Ishikawa (cell line): ENCODE measurements at regions not wholly inside any gene's neighbourhood (a gene's known extent, or its start where the extent isn't known, plus 50 kb on each side); places are given as distances from the start of the nearest gene placed in this dataset.

Experiments
- CEBPB ChIP-seq: IDR thresholded peaks from 2 replicates; pipeline ENCODE4 v1.6.1; 2012
- CREB1 ChIP-seq: IDR thresholded peaks from 2 replicates; pipeline ENCODE4 v1.6.1; 2012; ENCODE audit warnings: low read depth
- EGR1 ChIP-seq: IDR thresholded peaks from 2 replicates; pipeline ENCODE4 v1.6.1; 2012
- EP300 ChIP-seq: IDR thresholded peaks from 2 replicates; pipeline ENCODE4 v1.6.1; 2012; ENCODE audit warnings: borderline replicate concordance
- FOXM1 ChIP-seq: IDR thresholded peaks from 2 replicates; pipeline ENCODE4 v1.6.1; 2012; ENCODE audit warnings: low read depth, borderline replicate concordance
- NFIC ChIP-seq: IDR thresholded peaks from 2 replicates; pipeline ENCODE4 v1.6.1; 2012
- RAD21 ChIP-seq: IDR thresholded peaks from 2 replicates; pipeline ENCODE4 v1.6.1; 2012; ENCODE audit warnings: low read depth
- REST ChIP-seq: IDR thresholded peaks from 2 replicates; pipeline ENCODE4 v1.6.1; 2012; ENCODE audit warnings: low read depth, mild to moderate bottlenecking
- TAF1 ChIP-seq: IDR thresholded peaks from 2 replicates; pipeline ENCODE4 v1.6.1; 2012; ENCODE audit warnings: low read depth, mild to moderate bottlenecking
- TCF12 ChIP-seq: IDR thresholded peaks from 2 replicates; pipeline ENCODE4 v1.6.1; 2012; ENCODE audit warnings: low read depth
- TEAD4 ChIP-seq: IDR thresholded peaks from 2 replicates; pipeline ENCODE4 v1.6.1; 2012
- YY1 ChIP-seq: IDR thresholded peaks from 2 replicates; pipeline ENCODE4 v1.6.1; 2012; ENCODE audit warnings: low read depth
- ZBTB7A ChIP-seq: IDR thresholded peaks from 2 replicates; pipeline ENCODE4 v1.6.1; 2012; ENCODE audit warnings: low read depth
- TF ChIP-seq, protein P1 (sequence below): IDR thresholded peaks from 2 replicates; pipeline ENCODE4 v1.6.1; 2012
- TF ChIP-seq, protein P2 (sequence below): IDR thresholded peaks from 2 replicates; pipeline ENCODE4 v1.6.1; 2012

- TF ChIP-seq, protein P1, sequence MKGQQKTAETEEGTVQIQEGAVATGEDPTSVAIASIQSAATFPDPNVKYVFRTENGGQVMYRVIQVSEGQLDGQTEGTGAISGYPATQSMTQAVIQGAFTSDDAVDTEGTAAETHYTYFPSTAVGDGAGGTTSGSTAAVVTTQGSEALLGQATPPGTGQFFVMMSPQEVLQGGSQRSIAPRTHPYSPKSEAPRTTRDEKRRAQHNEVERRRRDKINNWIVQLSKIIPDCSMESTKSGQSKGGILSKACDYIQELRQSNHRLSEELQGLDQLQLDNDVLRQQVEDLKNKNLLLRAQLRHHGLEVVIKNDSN, result no peak
- TF ChIP-seq RAD21 (no peak), NFIC (no peak), YY1 (no peak), TEAD4 (no peak), CREB1 (no peak), EGR1 (no peak), ZBTB7A (no peak), REST (no peak), TAF1 (no peak), TCF12 (no peak), EP300 (no peak), FOXM1 (no peak), CEBPB (no peak)
- TF ChIP-seq, protein P2, sequence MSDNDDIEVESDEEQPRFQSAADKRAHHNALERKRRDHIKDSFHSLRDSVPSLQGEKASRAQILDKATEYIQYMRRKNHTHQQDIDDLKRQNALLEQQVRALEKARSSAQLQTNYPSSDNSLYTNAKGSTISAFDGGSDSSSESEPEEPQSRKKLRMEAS, result no peak
These were observed 108.7 kb downstream of the SUCLA2 start for GRCh38 chr13:47892374-47892773.

DNA sequence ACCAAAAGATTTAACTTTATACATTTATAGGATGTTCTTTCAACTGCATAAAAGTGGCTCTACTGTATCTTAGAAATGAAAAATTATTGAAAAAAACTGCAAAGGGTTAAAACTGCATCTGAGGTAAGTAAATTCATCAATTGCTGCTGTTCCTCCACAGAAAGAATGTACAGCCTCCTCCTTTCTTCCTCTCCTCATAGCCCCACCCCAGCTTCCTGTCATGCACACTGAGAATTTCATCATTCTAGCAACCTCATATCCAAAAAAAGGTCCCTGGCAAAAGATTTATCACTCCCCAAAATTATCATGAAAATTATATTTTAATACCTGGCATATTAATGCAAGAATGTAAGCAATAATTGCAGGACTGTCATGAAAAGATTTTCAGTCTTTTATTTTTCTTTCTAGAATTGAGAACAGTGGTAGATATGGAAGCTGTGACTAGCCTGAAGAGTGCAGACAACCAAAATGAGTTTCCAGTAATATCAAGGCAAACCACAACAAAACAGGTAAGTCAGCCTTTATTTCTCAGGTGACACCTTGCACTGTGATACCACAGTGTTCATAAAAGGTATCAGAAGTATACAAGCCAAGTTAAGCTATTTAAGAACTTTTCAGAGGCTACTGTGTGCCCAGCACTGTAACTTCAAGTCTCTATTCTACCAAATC, 110.8 kb downstream of the SUCLA2 start:
- TF ChIP-seq EGR1, result no peak
- TF ChIP-seq REST, result no peak
- no peak for TF ChIP-seq EP300
- TF ChIP-seq RAD21, result no peak
- no peak for TF ChIP-seq FOXM1
- no peak for TF ChIP-seq YY1
- no peak for TF ChIP-seq TCF12
- TF ChIP-seq CEBPB, result no peak
- no peak for TF ChIP-seq CREB1
- TF ChIP-seq ZBTB7A, result no peak
- TF ChIP-seq, protein P1, result no peak
- no peak for TF ChIP-seq TAF1
- TF ChIP-seq, protein P2, result no peak
- no peak for TF ChIP-seq TEAD4
- no peak for TF ChIP-seq NFIC

DNA sequence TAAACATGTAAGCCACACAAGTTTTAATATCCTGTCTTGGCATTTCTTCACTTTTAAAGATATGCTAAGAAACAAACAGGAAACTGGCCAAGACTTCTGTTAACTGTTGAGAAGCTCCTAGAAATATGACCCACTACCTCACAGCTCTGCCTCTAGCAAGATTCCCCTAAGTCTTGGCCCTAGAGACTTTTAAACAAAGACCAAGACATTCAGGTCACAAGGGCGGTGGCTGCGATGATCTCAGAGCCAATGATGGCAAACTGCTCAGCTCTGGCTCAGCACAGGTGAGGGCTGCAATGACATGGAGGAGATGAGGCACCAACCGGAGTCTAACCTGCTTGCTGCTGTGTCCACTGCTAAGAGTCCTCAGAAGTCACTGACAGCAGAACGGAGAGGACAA, 114.8 kb downstream of the SUCLA2 start:
- no peak for TF ChIP-seq EP300
- no peak for TF ChIP-seq REST
- TF ChIP-seq, protein P1, result no peak
- TF ChIP-seq, protein P2, result no peak
- no peak for TF ChIP-seq YY1
- TF ChIP-seq CEBPB, result no peak
- TF ChIP-seq RAD21, result no peak

GRCh38 chr13:47875201-47875600, 125.9 kb downstream of the SUCLA2 start:
- no peak for TF ChIP-seq EGR1
- TF ChIP-seq REST, result no peak
- TF ChIP-seq TCF12, result no peak
- TF ChIP-seq ZBTB7A, result no peak
- no peak for TF ChIP-seq CEBPB
- no peak for TF ChIP-seq RAD21
